ENCODE measurements at regions not wholly inside any gene's neighbourhood (a gene's known extent, or its start where the extent isn't known, plus 50 kb on each side); places are given as distances from the start of the nearest gene placed in this dataset.

GRCh38 chr14:76926521-76927251 is 100.5 kb downstream of the LRRC74A start:
- CTCF ChIA-PET = interaction anchor here (1.4 to 2.0 kb wide), 2 partner anchors 14 to 126 kb away, joined by 3 to 6 read pairs; no protein-coding TSS in a partner anchor
- Histone ChIP-seq H3K36me3 (ENCODE audit: control insufficient read depth, insufficient read depth, low read length) (no peaks in the 10 kb centered on the region), H3K27me3 (ENCODE audit: control insufficient read depth, insufficient read depth, low read length) (no peaks in the 10 kb centered on the region), H3K4me3 (ENCODE audit: low read depth, low read length) (no peak overlapping the region)
- POLR2A ChIA-PET = no interaction called here
- TF ChIP-seq CTCF (IDR thresholded peaks at IDR 0.05; ENCODE audit: insufficient read depth, low read depth, low read length) = no peak
- no peak for DNase-seq (ENCODE audit: low read depth)

GRCh38 chr14:76925097-76925441 is 98.9 kb downstream of the LRRC74A start:
- ChIA-PET POLR2A (no interaction called here), CTCF (interaction anchor here (1.2 to 2.0 kb wide), 3 partner anchors 14 to 128 kb away, joined by 3 to 6 read pairs (median 4); no protein-coding TSS in a partner anchor)
- DNase-seq (ENCODE audit: low read depth) = no peak
- H3K36me3 ChIP-seq (ENCODE audit: control insufficient read depth, insufficient read depth, low read length) = no peaks in the 10 kb centered on the region
- H3K27me3 ChIP-seq (ENCODE audit: control insufficient read depth, insufficient read depth, low read length) = no peaks in the 10 kb centered on the region
- H3K4me3 ChIP-seq (ENCODE audit: low read depth, low read length) = no peak overlapping the region
- no peak for TF ChIP-seq CTCF (IDR thresholded peaks at IDR 0.05; ENCODE audit: insufficient read depth, low read depth, low read length)

- Histone ChIP-seq H3K27me3 (ENCODE audit: control insufficient read depth, insufficient read depth, low read length) (no peaks in the 10 kb centered on the region), H3K36me3 (ENCODE audit: control insufficient read depth, insufficient read depth, low read length) (no peaks in the 10 kb centered on the region), H3K4me3 (ENCODE audit: low read depth, low read length) (no peak overlapping the region)
- DNase-seq (ENCODE audit: low read depth) = no peak
- CTCF ChIA-PET = interaction anchor here (1.2 to 1.9 kb wide), 2 partner anchors 13 to 48 kb away, joined by 3 to 4 read pairs; no protein-coding TSS in a partner anchor
- POLR2A ChIA-PET = no interaction called here
- no peak for TF ChIP-seq CTCF (IDR thresholded peaks at IDR 0.05; ENCODE audit: insufficient read depth, low read depth, low read length)
Observed at GRCh38 chr14:76924371-76925096, 98.3 kb downstream of the LRRC74A start.

GRCh38 chr14:76923431-76924370 is 97.5 kb downstream of the LRRC74A start:
- no peaks in the 10 kb centered on the region for H3K27me3 ChIP-seq (ENCODE audit: control insufficient read depth, insufficient read depth, low read length)
- POLR2A ChIA-PET = no interaction called here
- no peak for DNase-seq (ENCODE audit: low read depth)
- no peak overlapping the region for H3K4me3 ChIP-seq (ENCODE audit: low read depth, low read length)
- TF ChIP-seq CTCF (IDR thresholded peaks at IDR 0.05; ENCODE audit: insufficient read depth, low read depth, low read length) = no peak
- CTCF ChIA-PET = interaction anchor here (1.1 to 1.9 kb wide), 3 partner anchors 12 to 128 kb away, joined by 3 to 4 read pairs (median 3); no protein-coding TSS in a partner anchor
- H3K36me3 ChIP-seq (ENCODE audit: control insufficient read depth, insufficient read depth, low read length) = no peaks in the 10 kb centered on the region

All from BJ (cell line).